ENCODE measurements at regions not wholly inside any gene's neighbourhood (a gene's known extent, or its start where the extent isn't known, plus 50 kb on each side); places are given as distances from the start of the nearest gene placed in this dataset.
"Not testable (repeated sequence)": the region's sequence is repeated elsewhere in the genome, so short reads cannot be mapped to it uniquely, and the experiment has no call there.

DNA sequence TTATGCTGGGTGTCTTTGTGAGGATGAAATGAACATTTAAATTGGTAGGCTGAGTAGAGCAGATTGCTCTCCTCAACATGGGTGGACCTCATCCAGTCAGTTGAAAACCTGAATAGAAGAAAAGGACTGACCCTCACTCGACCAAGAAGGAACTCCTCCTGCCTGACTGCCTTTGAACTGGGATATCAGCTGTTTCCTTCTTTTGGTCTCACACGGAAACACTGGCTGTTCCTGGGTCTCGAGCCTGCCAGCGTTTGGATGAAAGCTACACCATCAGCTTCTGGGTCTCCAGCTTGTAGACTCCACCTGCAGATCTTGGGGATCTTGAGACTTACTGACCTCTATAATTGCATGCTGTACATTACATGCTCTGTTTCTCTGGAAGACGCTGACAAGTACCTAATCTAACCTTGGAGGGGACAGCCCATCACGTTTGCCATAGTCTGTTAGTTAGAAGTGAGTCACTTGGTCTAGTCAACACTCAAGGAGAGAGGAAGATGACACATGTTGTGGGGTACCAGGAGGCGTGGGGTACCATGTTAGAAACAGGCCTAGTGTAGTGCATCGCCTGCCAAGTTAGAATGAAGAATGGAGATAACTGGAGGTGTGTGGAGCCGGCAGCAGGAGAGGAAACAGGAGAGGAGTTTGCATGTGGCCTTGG is 267.0 kb downstream of the MREG start:
- DNase-seq (ENCODE audit: low read depth, low spot score): no peak

DNA sequence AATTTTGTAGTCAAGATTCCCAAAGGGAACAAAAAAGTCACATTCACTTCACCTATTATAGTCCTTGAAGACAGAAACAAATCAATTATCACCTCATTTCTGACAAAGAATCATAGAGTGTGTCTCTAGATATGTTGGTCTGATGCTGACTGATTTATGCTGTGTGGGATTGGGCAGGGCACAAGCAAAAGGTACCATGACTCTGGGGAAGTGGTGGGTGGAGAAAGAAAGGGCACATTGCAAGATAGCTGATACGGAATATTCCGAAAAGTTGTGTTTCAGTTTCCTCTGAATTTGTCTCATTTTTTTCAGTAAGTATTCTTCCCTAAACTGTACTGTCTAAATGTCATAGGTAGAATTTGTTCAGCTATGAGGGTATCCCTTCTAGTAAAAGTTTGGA is 268.0 kb downstream of the MREG start:
- no peak for DNase-seq (ENCODE audit: low read depth, low spot score)

DNA sequence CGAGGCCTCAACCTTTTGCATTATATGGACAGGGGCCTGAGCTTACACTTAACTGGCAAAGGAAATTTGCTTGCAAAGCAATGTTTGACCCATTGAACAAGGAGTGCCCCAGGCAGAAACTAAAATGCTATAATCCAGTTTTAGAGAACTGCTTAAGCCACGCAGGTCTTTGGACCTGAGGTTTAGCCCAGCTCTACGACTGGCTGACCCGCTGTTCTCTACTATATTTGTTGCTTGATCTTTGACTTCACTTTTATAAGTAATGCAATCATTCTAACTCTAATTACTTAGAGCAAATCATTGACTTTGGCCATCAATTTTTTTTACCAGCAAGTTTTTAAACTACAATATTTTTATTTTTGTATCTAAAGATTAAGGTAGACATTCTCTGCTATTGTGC is 268.8 kb downstream of the MREG start:
- DNase-seq (ENCODE audit: low read depth, low spot score): no peak

DNA sequence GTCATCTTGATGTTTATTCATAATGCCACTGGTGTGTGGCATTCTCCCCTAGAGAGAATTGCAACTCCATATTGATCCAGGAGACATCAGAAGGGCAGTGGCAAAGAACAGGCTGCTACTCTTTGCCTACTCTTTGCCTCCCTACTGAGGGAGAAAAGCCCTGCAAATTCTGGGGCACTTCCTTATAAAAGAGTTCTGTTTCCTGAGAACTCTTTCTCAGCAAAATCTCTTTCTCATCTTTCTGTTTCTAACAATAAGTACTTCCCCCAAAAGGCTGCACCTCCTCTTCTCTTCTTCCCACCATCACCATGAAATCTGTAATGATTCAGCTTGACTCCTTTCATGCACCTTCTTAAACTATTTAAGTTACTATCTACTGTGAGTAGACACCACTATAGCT is 270.3 kb downstream of the MREG start:
- DNase-seq (ENCODE audit: low read depth, low spot score): no peak

DNA sequence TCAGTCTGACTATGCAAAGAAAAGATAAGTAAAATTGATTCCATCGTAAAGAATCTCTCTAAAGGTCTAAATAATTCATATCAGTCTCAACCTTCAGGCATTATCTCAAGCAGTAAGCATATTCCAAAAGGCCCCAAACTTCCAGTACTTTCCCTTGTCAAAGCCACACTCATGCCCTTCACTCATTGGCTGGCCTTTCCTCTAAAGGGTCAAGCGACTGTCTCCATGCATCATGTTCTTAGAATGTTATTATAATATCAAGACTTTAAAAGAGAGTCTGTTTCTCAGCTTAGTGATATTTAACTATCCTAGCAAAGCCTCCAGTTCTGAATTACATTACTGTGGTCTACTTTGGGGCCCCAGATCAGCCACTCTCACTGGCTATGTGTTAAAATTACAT is 271.3 kb downstream of the MREG start:
- no peak for DNase-seq (ENCODE audit: low read depth, low spot score)

DNA sequence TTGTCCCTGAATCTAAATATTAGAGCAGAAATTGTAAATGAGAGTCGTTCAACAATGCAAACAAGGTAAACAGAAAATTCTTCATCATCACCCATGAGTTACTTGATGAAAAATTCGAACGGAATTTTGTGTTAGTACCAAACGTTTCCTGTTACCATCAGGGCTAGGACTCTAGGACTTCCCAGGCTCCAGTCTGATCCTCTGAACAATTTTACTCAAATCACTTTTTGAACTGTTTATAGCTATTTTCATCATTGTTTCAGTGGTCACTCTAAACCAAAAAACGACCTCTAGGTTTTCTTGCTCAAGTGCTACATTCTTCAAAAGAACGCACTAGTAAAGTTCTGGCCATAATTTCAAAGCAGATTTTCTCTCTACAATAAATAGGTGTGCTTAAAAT is 273.3 kb downstream of the MREG start:
- DNase-seq (ENCODE audit: low read depth, low spot score): no peak

DNA sequence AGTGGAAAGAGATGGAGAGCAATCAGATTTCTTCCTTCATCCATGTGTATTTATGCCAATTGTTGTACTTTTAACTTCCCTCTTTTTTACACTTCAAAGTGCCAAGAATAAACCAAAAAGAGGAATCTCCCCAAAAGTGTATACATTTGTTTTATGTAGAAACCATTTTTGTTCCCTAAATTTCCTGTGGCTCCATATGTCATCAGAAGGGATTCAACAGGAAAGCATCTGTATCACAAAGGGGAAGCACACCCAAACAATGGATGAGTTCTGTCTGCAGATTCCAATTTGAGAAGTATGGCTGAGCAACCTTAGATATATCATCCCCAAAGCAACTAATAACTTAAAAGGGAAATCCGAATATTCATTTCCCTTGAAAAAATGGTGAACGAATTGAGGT is 275.0 kb downstream of the MREG start:
- DNase-seq (ENCODE audit: low read depth, low spot score): no peak

DNA sequence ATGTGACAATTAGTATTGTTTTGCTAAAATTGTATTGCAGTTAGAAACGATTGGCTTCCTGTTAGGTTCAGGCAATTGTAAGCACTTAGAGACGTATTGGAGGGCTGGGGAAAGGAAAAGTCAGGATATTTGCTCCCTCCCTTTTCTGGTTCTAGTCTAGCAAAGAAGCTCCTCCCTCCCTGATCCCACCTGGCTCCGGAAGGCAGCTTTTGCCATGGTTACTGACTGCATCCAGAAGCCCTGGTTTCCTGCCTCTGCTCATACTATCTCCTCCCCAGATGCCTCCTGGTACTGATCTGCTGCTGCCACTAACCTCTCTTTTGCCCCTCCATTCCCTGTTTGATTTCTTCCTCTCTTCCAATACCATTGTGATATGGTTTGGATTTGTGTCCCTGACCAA is 275.9 kb downstream of the MREG start:
- DNase-seq (ENCODE audit: low read depth, low spot score): no peak

DNA sequence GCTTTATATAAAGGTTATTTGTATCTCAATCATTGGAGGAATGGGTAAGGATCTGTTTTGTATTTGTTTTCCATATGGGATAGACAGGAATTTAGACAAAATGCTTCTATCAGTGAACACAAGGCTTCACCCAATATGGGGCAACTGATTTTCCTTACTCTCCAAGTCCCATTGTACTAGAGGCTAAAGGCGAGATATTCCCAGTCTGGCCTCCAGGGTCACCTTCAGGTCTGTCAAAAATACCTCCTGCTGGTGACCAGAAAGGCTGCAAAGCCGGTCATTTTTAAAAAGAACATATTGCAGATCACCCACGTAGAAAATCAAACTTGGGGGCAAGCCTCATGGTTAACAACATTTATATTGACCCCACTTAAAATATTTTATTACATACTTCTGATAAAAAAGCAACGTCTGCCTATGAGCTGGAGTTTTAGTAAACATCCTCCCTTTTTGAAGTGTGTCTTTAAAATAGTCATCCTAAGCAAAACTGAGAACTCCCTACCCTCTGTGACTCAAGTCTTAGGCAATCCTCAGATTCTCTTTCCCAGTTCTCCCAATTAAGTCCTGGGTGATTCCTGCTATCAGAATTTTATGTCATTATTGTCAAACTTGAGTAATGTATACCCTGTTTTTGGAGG is 276.6 kb downstream of the MREG start:
- DNase-seq (ENCODE audit: low read depth, low spot score): no peak

DNA sequence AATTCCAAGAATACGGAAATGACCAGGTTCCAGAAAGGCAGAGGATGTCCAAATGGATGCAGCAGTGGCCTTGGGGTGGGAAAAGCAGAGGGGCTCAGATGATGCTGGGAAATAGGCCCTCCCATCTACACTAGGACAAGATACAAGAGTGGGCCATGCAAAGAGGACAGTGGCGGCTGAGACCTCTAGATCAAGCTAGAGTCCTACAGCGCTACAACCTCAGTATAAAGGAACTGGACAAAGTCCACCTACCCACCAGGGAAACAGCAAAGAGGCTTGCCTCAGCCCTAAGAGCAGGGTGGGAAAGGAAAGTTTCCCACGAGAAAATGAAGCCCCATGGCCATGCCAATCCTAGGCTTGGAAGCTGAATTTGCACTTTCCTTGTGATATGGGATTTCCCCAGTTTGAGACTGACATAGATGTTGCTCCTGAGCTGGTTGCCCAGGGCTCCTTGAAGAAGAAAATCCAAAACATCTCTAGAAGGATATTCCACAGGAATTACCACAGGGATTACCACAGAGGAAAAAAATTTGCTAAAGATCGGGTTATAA is 282.2 kb downstream of the MREG start:
- DNase-seq (ENCODE audit: low read depth, low spot score): no peak

DNA sequence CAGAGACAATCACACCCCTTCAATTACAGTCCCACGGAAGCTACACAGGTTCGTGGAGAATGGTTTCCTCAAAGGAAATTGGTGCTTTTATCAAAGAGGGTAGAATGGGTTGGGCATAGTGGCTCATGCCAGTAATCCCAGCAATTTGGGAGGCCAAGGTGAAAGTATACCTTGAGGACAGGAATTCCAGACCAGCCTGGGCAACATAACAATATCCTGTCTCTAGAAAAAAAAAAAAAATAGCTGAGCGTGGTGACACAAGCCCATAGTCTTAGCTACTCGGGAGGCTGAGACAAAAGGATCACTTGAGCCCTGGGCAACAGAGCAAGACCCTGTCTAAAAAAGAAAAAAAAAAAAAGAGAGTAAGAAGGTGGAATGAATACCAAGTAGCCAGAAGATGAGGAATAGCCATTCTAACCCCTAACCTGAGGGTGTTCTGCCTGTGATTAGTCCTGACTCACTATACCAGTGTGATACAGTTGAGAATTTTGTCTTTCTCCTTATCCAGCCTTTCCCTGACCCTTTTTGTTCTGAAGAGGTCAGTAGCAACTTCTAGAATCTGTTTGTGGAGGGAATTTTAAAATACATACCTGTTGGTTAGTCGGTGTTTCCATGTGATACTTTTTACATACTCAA is 283.2 kb downstream of the MREG start:
- no peak for DNase-seq (ENCODE audit: low read depth, low spot score)

DNA sequence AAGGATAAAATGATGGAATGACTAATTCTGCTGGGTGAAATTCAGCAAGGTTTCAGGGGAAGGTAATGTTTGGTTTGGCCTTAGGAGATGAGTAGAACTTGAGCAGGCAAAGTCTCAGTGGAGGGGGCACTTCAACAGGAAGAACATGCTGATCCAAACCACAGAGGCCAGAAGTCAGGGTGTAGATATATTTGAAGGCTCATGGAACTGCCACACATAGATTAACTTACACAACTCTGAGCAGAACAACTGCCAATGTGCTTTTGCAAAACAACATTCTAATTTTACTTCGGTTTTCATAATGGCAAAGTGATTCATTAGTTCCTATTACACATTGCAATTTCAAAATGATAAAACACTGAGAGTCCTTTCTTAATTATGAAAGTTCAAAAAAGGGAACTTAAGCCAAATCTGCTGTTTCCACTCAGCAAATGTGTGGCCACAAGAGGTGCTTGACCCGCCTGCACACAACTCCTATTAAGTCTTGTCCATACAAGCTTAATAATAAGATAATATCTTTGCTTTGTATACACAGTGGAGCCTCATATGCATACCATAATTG is 284.8 kb downstream of the MREG start:
- no peak for DNase-seq (ENCODE audit: low read depth, low spot score)

DNA sequence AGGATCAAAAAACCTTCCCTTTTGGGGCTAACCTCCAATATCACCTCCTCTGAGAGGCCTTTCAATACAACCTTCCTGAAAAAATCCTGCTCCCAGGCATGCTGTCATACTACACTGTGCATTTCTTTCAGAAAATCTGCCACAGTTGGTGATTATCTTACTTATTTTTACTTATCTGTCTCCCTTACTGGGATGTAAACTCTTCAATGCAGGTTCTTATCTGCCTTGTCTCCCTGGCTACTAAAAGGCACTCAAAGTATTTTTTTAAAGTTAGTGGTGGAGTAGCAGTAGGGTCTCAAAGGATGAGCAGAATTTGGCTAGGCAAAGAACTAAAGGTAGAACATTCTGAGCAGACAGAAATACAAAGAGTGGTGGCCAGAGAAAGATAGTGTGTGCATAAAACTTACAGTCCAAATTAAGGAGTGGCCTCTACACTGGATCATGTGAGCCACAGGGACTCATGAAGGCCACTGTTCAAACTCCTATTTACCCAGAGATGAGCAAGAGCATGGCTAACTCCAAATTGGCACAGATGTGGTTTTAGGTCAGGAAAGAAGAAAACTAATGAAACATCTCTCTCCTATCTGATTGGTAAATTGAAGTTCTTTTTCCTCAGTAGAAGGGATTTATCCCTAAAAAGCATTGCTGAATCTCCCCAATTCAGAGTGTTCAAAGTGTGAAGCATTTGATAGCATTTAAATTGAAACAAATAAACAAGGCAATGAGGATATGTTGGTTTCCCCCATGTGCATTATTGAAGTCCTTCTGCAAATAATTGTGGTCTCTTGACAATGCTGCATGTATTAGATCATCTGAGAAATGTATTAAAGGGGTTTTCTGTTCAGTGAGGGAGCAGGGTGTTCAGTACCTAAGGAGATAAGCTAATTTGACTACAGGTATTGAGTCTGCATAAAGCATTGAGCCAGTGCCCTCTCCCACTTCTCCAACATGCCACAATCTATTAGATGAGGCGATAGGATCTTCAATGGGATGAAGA is 285.5 kb downstream of the MREG start:
- DNase-seq (ENCODE audit: low read depth, low spot score): no peak

DNA sequence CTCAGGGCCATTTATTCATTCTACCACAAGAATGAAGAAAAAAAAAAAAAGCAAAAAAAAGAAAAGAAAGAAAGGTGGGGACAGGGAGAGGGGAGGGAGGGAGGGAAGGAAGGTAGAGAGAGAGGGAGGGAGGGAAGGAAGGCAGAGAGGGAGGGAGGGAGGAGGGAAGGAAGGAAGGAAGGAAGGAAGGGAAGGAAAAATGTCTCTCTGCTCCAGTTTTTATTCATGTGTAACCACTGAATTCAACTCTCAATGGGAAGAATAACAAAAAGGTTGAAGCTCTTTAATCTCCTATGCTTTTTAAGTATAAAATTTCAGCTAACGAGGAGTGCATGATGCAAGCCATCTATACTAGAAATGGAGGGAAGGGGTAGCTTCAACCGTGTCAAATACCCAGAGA is 287.3 kb downstream of the MREG start:
- DNase-seq (ENCODE audit: low read depth, low spot score): no peak

DNA sequence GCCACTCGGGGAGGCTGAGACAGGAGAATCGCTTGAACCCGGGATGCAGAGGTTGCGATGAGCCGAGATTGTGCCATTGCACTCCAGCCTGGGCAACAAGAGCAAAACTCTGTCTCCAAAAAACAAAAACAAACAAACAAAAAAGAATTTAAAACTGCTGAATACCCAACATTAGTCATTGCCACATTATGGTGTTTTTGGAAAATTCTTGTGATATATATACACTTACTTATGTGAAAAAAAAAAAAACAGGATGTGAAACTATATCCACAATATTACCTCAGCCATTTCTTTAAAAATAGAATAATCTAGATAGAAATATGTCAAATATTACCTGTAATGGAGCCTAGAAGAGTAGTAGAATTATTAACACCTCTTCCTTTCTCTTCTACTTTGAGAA is 288.3 kb upstream of the FN1 start:
- no peak for DNase-seq (ENCODE audit: low read depth, low spot score)

DNA sequence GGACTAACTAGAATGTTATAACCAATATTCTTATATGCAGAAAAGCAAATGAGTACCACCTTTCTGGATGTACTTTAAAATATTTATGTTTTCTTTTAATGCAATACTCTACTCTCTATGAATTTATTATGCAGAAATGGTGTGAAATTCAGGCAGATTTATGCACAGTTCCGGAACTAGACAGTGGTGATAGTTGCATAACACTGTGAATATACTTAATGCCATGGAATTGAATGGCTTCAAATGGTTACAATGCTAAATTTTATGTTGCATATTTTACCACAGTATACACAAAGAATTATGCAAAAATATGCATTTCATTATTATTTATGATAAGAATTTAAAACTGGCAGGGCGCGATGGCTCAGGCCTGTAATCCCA is 287.8 kb upstream of the FN1 start:
- no peak for DNase-seq (ENCODE audit: low read depth, low spot score)

DNA sequence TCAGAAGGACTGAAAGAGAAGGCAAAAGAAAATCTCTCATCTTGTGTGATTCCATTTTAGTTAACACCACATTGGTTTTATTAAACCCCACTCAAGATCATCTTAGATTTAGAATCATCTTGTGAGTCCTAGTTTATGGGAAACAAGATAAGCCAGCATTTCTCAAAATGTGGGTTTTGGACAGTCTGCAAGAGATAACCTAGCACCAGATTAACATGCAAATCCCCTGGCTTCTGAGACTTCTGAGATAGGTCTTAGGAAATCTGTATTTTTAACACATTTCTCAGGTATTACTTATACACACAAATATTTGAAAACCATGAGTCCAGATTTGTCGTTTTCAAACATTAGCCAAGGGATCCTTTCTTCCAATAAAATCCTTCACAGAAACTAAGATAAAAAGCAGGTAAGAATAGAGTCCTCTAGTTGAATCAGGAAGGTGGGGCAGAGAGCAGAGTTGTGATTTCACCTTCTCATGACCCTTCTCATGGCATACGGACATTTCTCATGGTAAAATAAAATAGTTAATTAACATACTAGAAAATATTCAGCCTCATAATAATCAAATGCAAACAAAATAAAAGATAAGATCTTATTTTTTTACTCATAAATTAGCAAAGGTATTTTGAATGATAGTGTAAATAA is 287.2 kb upstream of the FN1 start:
- DNase-seq (ENCODE audit: low read depth, low spot score): no peak

DNA sequence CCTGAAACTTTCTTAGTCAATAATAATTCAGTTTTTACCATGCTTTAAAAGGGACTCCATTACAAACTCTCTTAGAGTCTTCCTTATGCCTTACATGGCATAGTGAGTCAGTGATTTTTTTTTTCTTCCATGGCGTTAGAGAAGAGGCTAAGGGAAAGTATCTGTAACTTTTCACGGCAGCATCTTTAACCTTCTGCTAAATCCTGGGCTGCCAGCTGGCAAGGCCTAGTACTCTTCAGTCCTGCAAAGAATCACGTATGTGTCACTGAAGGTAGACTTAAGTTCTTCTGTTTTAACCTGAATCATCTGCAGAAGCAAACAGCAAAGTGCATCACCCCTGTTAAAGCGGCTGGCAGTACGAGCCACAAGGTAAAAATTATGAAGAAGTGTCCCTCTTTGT is 286.3 kb upstream of the FN1 start:
- DNase-seq (ENCODE audit: low read depth, low spot score): no peak

DNA sequence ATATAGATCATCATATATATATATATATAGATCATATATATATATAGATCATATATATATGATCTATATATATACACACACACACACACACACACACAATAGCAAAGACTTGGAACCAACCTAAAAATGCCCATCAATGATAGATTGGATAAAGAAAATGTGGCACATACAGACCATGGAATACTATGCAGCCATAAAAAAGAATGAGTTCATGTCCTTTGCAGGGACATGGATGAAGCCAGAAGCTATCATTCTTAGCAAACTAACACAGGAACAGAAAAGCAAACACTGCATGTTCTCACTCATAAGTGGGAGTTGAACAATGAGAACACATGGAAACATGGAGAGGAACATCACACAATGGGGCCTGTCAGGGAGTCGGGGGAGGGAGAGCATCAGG is 285.6 kb upstream of the FN1 start:
- not testable (repeated sequence) for DNase-seq (ENCODE audit: low read depth, low spot score)

DNA sequence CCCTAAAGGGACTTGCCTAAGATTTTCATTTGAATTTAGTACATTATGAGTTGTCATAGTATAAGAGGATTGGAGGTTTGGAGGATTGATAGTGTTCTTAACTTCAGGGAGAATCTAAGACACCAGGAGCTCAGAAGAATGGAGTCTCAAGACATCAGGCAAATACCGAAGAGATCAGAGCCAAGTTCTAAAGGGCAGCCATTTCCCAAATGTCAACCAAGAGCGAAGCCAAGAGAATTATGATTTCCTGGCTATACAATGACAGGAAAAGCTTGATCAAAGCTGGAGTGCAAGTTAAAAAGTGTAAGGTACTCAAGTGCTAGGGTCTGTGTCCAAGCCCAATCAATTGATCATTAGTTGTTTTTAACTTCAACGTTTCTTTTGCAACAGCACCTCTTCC is 283.0 kb upstream of the FN1 start:
- no peak for DNase-seq (ENCODE audit: low read depth, low spot score)

DNA sequence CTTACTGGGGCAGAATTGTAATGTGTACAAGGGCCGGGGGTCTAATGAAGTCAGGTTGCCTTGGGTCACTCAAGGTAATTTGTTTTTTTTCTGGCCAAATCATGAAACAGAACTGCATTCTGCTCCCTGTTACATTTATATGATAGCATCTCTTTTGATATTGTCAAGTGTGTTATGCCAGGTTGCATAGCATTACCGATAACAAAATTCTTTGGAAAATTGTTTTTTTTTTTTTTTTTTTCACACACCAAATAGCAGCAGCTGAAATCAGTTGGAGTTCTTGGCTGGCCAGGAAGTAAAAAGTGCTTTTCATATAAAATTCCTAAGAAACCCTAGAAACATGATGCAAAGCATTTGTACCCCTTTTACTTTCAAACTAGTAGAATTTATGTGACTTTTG is 282.6 kb upstream of the FN1 start:
- no peak for DNase-seq (ENCODE audit: low read depth, low spot score)

All from activated CD4-positive, CD25-positive, alpha-beta regulatory T cell treated with anti-CD3 and anti-CD28 coated beads, Interleukin-2, amount 50 U/mL, for 16 hours (primary cell).